ENCODE measurements at regions not wholly inside any gene's neighbourhood (a gene's known extent, or its start where the extent isn't known, plus 50 kb on each side); places are given as distances from the start of the nearest gene placed in this dataset.

GRCh38 chr1:81023187-81023724 lies 777.5 kb upstream of the ADGRL2 start:
- no peaks in the 10 kb centered on the region for H3K4me1 ChIP-seq
- TF ChIP-seq EP300 (IDR thresholded peaks at IDR 0.05) (no peak), POLR2AphosphoS5 (IDR thresholded peaks at IDR 0.05) (no peak)
- H3K4me3 ChIP-seq, result no peak overlapping the region
- no peaks in the 10 kb centered on the region for H3K36me3 ChIP-seq
- no peaks in the 10 kb centered on the region for H3K9me3 ChIP-seq
- H3K27ac ChIP-seq, result no peak overlapping the region
- H3K27me3 ChIP-seq, result no peaks in the 10 kb centered on the region
- no peak for DNase-seq
- intact Hi-C loops (cut with DNase I), result no loop called here
- 92 to 93% methylated on average over 5 of the region's 5 CpGs for WGBS, 2 donors

- intact Hi-C loops (cut with DNase I), result no loop called here
- Histone ChIP-seq H3K36me3 (no peaks in the 10 kb centered on the region), H3K4me3 (no peak overlapping the region), H3K9me3 (no peaks in the 10 kb centered on the region), H3K27ac (no peak overlapping the region), H3K27me3 (no peaks in the 10 kb centered on the region), H3K4me1 (no peaks in the 10 kb centered on the region)
- DNase-seq, result no peak
- TF ChIP-seq CTCF (IDR thresholded peaks at IDR 0.05) (no peak), EP300 (IDR thresholded peaks at IDR 0.05) (no peak), POLR2A (IDR thresholded peaks at IDR 0.05) (no peak), POLR2AphosphoS5 (IDR thresholded peaks at IDR 0.05) (no peak)
- WGBS, 2 donors, result 84 to 91% methylated on average over 1 of the region's 1 CpG
Observed at GRCh38 chr1:81021134-81021533, 779.6 kb upstream of the ADGRL2 start.

- Histone ChIP-seq H3K36me3 (no peaks in the 10 kb centered on the region), H3K4me3 (no peak overlapping the region), H3K27ac (no peak overlapping the region), H3K27me3 (no peaks in the 10 kb centered on the region), H3K4me1 (no peaks in the 10 kb centered on the region), H3K9me3 (no peaks in the 10 kb centered on the region)
- 42 to 76% methylated on average over 1 of the region's 1 CpG for WGBS, 2 donors
- intact Hi-C loops (cut with DNase I), result no loop called here
- TF ChIP-seq POLR2A (IDR thresholded peaks at IDR 0.05), result no peak
- DNase-seq, result no peak
Observed at GRCh38 chr1:81020506-81020905, 780.2 kb upstream of the ADGRL2 start.

- WGBS, 2 donors, result 85 to 92% methylated on average over 3 of the region's 3 CpGs
- intact Hi-C loops (cut with DNase I), result no loop called here
Observed at GRCh38 chr1:81010126-81010525, 790.6 kb upstream of the ADGRL2 start.

GRCh38 chr1:81008293-81008692 lies 792.4 kb upstream of the ADGRL2 start:
- intact Hi-C loops (cut with DNase I), result no loop called here
- no peak overlapping the region for H3K27ac ChIP-seq
- H3K4me3 ChIP-seq, result no peak overlapping the region
- H3K9me3 ChIP-seq, result no peaks in the 10 kb centered on the region
- TF ChIP-seq EP300 (IDR thresholded peaks at IDR 0.05) (no peak), POLR2AphosphoS5 (IDR thresholded peaks at IDR 0.05) (no peak), POLR2A (IDR thresholded peaks at IDR 0.05) (no peak), CTCF (IDR thresholded peaks at IDR 0.05) (no peak)
- no peak for DNase-seq
- WGBS, 2 donors, result 75 to 78% methylated on average over 2 of the region's 2 CpGs
- H3K36me3 ChIP-seq, result no peaks in the 10 kb centered on the region
- H3K4me1 ChIP-seq, result peaks cover 0 to 10% (median 0%) of the 10 kb centered on the region in 4 donors
- H3K27me3 ChIP-seq, result no peaks in the 10 kb centered on the region

More at GRCh38 chr1:81010126-81010525, 790.6 kb upstream of the ADGRL2 start:
- no peak overlapping the region for H3K27ac ChIP-seq
- no peaks in the 10 kb centered on the region for H3K27me3 ChIP-seq
- TF ChIP-seq EP300 (IDR thresholded peaks at IDR 0.05), result no peak
- no peak for TF ChIP-seq CTCF (IDR thresholded peaks at IDR 0.05)
- TF ChIP-seq POLR2AphosphoS5 (IDR thresholded peaks at IDR 0.05), result no peak
- TF ChIP-seq POLR2A (IDR thresholded peaks at IDR 0.05), result no peak
- no peaks in the 10 kb centered on the region for H3K36me3 ChIP-seq
- no peaks in the 10 kb centered on the region for H3K9me3 ChIP-seq
- H3K4me1 ChIP-seq, result peaks cover 0 to 3% (median 0%) of the 10 kb centered on the region in 4 donors
- no peak overlapping the region for H3K4me3 ChIP-seq
- no peak for DNase-seq

- Histone ChIP-seq H3K9me3 (no peaks in the 10 kb centered on the region), H3K27me3 (no peaks in the 10 kb centered on the region), H3K4me1 (peaks cover 0 to 10% (median 0%) of the 10 kb centered on the region in 4 donors), H3K4me3 (no peak overlapping the region), H3K36me3 (no peaks in the 10 kb centered on the region), H3K27ac (no peak overlapping the region)
- WGBS, 2 donors, result 85 to 86% methylated on average over 3 of the region's 3 CpGs
- TF ChIP-seq CTCF (IDR thresholded peaks at IDR 0.05), result no peak
- no peak for TF ChIP-seq EP300 (IDR thresholded peaks at IDR 0.05)
- no peak for TF ChIP-seq POLR2AphosphoS5 (IDR thresholded peaks at IDR 0.05)
- no peak for TF ChIP-seq POLR2A (IDR thresholded peaks at IDR 0.05)
- intact Hi-C loops (cut with DNase I), result no loop called here
- DNase-seq, result no peak
Observed at GRCh38 chr1:81007024-81007423, 793.7 kb upstream of the ADGRL2 start.

Data from sigmoid colon (tissue), 6 donors.